GM19351 (cell line): ENCODE measurements at regions not wholly inside any gene's neighbourhood (a gene's known extent, or its start where the extent isn't known, plus 50 kb on each side); places are given as distances from the start of the nearest gene placed in this dataset.

Source experiments
- ATAC-seq: cut with Tn5 transposase; IDR thresholded peaks from one replicate; pipeline ENCODE4 v1.9.1; 2021; ENCODE audit warnings: mild to moderate bottlenecking, moderate library complexity; ENCODE audit not compliant: unreplicated experiment

- no peak for ATAC-seq
Measured at GRCh38 chr2:12795851-12796250, 79.1 kb downstream of the TRIB2 start.

DNA sequence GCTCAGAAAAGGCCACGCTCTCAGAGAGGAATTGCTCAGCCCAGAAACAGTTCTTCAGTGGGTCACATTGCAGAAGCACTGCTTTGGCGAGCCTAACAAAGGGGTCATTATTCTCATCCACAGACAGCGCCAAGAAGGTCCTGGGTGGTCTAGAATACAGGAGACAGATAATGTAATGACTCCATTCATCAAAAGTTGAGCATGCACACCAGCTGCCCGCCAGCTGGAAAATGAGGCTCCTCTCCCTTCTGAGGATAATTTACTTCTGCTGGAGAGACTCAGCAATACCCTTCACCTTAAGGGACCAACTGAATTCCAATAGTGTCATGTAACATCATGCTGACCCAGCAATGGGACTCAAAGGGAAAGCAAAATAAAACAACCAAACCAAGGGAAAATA, 79.9 kb downstream of the TRIB2 start:
- no peak for ATAC-seq

- ATAC-seq: no peak
Measured at GRCh38 chr2:12797815-12798214, 81.1 kb downstream of the TRIB2 start.

DNA sequence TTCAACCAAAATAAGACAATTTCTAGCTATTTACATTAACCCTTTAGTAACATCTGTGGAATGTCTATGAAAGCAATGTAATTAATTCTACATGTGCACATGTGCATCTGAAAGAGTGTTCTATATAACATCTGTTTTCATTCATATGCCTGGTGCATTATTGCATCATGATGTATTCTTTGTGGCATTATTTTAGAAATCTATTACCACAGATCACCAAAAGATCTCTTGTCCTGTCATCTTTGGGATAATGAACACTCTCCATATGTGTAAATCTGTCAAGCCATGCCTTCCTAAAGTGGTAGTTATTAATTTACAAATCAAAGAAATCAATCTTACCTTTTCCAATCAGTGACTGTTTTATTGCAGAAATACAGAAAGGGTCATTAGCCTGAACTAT, 86.9 kb downstream of the TRIB2 start:
- no peak for ATAC-seq

DNA sequence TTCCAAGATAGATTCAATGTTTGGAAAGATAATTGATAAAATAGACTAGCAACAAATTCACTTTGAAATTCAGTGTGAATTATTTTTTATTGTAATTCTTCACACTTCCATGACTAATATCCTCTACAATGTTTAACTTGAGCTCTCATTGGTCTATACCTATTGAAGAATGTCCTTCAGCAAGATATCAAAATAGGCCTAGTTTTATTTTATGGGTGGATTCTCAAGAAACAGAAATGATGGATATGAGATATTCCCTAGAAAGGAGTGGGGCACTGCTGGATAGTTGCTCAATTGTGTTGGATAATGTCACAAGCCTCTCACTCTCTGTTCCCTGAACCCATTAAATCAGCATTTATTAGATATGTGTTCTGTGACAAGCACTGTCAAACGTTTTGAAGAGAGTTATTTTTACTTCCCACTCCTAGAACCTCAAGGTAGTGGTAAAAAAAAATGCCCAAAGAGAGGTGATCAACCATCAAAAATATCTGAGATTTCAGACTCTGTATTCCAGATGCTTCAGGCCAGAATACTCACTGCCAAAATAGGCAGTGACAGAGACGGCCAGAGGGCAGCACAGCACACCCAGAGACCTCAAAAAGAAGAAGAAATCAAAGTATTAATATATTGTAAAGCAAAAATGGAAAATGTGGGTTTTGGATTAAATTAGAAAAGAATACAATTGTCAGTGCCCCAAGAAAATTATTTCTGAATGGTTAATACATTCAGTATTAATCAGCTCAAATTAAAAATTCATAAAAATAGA, 87.5 kb downstream of the TRIB2 start:
- no peak for ATAC-seq

DNA sequence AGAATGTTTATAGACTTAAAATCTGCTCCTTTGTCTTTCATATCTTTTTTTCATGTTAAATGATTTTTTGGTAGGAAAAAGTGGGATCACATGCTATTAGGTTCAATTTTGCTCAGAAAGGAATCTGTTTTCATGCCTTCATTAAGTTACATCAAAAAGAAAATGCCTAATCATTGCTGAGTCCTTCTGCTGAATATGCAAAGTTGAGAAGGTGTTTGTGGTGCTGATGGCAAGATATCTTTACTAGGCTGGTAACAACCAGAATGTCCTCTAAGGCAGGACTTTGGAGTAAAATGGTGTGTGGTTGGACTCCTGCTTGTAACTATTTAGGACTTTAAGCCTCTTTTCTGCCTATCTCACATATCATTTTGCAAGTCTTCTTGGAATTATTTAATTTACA, 88.3 kb downstream of the TRIB2 start:
- ATAC-seq: no peak

DNA sequence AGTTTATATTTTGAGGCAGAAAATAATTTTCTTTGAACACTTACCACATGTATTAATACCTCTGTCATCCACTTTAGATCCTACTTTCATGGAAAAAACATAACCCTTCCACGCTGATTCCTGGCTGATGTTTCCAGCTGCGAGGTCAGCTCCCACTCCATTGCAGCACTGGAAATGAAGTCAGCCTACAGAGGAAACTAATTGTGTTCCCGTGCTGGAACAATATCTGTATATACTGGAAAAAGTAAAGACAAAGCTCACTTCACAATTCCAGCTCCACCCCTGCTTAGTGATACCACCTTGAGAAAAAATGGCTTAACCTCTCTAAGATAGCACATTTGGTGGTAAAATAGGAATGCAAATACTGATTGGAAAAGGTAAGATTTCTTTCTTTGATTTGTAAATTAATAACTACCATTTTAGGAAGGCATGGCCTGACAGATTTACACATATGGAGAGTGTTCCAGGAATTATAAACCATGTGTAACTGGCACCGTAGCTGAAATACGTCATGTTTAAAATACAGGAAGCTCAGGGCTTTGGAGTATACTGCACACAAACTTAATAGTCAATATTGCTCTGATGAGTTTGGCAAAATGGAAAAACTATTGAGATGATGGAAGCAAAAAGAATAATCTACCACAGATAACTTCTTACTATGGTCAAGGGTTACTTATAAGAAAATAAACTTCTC, 90.0 kb downstream of the TRIB2 start:
- no peak for ATAC-seq

- no peak for ATAC-seq
Measured at GRCh38 chr2:12807907-12808810, 91.4 kb downstream of the TRIB2 start.

DNA sequence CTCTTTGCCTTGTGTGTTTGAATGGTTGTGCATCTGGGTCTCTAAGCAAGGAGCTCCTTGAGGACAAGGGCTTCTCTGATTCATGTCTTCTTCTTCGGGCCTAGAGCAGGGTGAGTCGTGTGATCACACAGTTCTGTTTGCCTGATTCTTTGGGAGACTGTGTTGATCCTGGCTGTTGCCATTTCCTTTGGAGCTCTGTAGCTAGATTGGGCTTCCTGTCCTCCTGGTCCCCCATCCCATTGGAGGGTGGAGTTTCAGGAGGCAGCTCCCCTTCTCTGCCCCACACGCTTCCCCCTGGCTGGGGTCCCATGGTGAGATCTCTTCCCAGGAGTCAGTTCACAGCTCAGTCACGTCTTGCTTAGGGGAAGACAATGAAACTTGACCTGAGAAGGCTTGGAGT, 92.8 kb downstream of the TRIB2 start:
- no peak for ATAC-seq

GRCh38 chr2:12811916-12812315, 95.2 kb downstream of the TRIB2 start:
- ATAC-seq: no peak

- ATAC-seq: no peak
Measured at GRCh38 chr2:12813166-12813565, 96.4 kb downstream of the TRIB2 start.

GRCh38 chr2:12816379-12817306, 99.9 kb downstream of the TRIB2 start:
- no peak for ATAC-seq

DNA sequence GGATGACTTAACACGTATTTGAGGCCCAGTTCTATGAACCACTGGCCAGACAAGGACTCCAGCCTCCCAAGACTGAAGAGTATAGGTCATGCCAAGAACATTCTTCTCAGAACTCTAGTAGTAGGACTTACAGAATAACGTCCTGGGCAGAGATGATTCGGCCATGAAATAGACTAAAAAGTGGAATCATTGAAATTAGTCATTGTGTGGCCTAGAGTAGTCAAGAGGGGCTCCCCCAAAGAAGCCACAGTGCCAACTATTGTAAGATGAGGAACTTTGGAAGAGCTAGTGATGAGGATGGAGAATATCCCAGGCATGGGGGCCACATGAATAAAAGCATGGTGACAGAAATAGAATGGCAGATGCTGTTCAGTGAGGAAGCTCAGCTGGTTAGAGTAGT, 101.1 kb downstream of the TRIB2 start:
- no peak for ATAC-seq

- ATAC-seq: no peak
Measured at GRCh38 chr2:12818416-12819102, 101.8 kb downstream of the TRIB2 start.

GRCh38 chr2:12819103-12819475, 102.4 kb downstream of the TRIB2 start:
- no peak for ATAC-seq

DNA sequence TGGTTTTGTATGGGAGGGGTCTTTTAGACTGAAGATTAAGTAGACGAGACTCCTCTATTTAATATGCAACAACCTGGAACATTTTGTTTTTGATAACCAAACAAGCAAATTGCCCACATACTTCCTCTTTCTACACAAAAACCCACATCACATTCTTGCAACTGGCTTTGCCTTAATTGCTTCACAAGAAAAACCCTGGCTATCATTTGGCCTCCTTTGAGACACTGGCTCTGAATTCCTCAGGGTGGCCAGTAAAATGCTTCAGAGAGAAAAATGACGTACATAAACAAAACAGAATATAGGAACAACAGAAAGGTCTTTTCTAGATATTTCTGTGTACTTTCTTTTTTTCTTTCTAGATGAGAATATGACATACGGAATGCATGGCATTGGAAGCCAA, 103.0 kb downstream of the TRIB2 start:
- no peak for ATAC-seq

DNA sequence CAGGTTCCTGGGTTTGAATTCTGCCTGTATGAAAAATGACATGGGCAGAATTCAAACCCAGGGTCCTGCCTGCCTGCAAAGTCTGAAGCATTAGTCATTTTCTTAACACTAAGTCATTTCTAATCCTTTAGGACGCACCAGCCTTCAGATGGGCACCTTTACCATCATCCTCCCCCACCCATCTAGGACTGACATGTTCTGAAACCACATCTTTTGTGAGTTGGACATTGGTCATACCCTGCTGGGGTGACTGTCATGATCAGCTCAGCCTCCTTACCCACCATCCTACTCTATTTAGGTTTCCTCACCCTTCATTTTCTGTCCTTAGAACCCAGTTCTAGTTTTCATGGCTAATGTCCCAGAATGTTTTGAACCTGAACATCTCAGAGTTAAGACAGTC, 104.9 kb downstream of the TRIB2 start:
- no peak for ATAC-seq

GRCh38 chr2:12824351-12824777, 107.6 kb downstream of the TRIB2 start:
- ATAC-seq: no peak

DNA sequence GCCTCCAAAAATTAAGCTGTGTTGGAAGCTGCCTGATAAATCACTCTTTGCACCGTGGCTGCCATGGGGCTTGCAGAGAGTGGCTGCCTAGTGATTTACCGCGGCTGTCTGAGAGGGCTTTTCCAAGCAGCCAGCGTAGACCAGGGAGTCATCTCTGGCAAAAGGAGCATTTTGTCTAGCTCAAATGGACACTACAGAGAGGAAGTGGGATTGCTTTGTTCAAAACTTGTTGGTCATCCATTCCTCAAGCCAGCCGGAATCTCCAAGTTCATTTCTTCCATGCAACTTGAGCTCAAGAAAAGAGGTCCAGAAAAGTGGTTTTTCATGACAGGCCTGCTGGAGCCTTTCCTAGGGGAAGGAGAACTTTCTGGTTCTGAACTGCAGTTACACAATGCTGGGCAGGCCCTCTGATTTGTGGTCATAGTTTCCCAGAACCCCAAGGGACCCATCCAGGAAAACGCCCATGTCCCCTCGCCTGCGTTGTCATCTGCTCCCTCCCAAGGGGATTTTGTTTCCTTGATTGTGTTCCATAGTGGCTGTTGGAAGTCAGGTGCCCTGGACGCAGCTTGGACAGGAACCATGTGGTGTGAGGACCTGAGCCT, 108.1 kb downstream of the TRIB2 start:
- no peak for ATAC-seq

DNA sequence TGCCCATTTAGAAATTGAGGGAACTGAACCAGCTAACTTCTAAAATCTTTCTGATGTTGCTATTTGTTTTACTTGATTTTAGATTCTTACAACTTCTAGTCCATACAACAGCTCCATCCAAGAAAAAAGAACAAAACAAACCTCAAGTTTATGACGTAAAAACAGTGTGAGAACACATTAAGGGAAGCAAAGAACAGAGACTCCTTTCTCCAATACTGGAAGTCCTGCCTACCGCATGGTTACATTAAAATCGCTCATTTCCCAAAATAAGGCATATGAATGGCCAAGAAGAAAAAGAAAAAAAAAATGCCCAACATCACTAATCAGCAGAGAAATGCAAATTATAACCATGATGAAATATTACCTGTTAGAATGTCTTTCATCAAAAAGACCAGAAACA, 110.0 kb downstream of the TRIB2 start:
- ATAC-seq: no peak
